Gastrocnemius medialis (tissue), 4 donors: ENCODE measurements at regions not wholly inside any gene's neighbourhood (a gene's known extent, or its start where the extent isn't known, plus 50 kb on each side); places are given as distances from the start of the nearest gene placed in this dataset.

Experiments
- POLR2A ChIP-seq, 2 donors: fragments of 450-650 bp; IDR thresholded peaks; one replicate each; pipeline ENCODE4 v1.6.1; 2017; ENCODE audit warnings: antibody characterized with exemption in 2 of 2, mild to moderate bottlenecking in 2 of 2, moderate library complexity in 2 of 2
- TF ChIP-seq, protein P1 (sequence below), 5 experiments: fragments of 450-650 bp in 3 of 5; fragments of 200-600 bp in 2 of 5; sonication (generic) in 2 of 5; IDR thresholded peaks in 4 of 5; conservative IDR thresholded peaks in 1 of 5; 1 replicate in 4 of 5; 2 replicates in 1 of 5; pipeline ENCODE4 v1.5.1; 2016 to 2019; ENCODE audit warnings: antibody characterized with exemption in 5 of 5, mild to moderate bottlenecking in 3 of 5, moderate library complexity in 3 of 5

DNA sequence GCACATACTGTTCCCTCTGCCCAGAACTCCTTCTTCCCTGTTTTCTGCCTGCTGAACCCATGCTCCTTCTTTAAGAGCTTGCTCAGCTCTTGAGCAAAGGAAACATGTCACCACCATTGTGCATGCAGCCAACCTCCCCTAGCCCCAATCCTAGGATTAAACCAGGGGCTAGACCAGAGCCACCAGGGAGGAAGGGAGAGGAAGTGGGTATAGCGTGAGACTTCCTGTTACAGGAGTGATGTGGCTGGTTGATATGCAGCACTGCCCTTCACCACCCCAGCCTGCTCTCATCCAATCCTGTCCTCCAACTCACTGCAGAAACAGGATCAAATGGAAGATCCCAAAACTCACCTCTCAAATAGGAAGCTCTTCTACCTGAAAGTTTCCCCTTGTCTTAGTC lies 67.1 kb upstream of the CDH5 start:
- TF ChIP-seq, protein P1, sequence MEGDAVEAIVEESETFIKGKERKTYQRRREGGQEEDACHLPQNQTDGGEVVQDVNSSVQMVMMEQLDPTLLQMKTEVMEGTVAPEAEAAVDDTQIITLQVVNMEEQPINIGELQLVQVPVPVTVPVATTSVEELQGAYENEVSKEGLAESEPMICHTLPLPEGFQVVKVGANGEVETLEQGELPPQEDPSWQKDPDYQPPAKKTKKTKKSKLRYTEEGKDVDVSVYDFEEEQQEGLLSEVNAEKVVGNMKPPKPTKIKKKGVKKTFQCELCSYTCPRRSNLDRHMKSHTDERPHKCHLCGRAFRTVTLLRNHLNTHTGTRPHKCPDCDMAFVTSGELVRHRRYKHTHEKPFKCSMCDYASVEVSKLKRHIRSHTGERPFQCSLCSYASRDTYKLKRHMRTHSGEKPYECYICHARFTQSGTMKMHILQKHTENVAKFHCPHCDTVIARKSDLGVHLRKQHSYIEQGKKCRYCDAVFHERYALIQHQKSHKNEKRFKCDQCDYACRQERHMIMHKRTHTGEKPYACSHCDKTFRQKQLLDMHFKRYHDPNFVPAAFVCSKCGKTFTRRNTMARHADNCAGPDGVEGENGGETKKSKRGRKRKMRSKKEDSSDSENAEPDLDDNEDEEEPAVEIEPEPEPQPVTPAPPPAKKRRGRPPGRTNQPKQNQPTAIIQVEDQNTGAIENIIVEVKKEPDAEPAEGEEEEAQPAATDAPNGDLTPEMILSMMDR (IDR thresholded peaks at IDR 0.05 in 4 of 5, conservative IDR thresholded peaks at IDR 0.05 in 1 of 5) = no peak
- no peak for TF ChIP-seq POLR2A (IDR thresholded peaks at IDR 0.05)
